GM12878 (cell line): ENCODE measurements at regions not wholly inside any gene's neighbourhood (a gene's known extent, or its start where the extent isn't known, plus 50 kb on each side); places are given as distances from the start of the nearest gene placed in this dataset.

Experiments used
- ATAC-seq: fragments of 200-7000 bp; cut with Tn5 transposase; 3 replicates; pipeline ENCODE4 v1.9.1; 2020; ENCODE audit warnings: mild to moderate bottlenecking, moderate library complexity
- BruUV-seq: library from RNA; stranded (reverse); fragments of 400-500 nt; replicated peaks from 2 replicates; lab custom pipeline; 2021; lab: Mats Ljungman, UMichigan
- CTCF ChIA-PET: fragments of 300-600 bp; sonication (Branson Sonifier 250); formaldehyde crosslinking; extraction: SDS; loops from one replicate; lab custom pipeline; 2021; ENCODE audit warnings: inconsistent platforms; lab: Yijun Ruan, JAX
- POLR2A ChIA-PET: fragments of 350-600 bp; formaldehyde crosslinking; extraction: SDS; loops from one replicate; lab custom pipeline; 2021; ENCODE audit warnings: inconsistent platforms; lab: Charles Lee
- RAD21 ChIA-PET: fragments of 300-600 bp; sonication (Branson Sonifier 250); formaldehyde crosslinking; loops from one replicate; lab custom pipeline; 2023; ENCODE audit warnings: antibody characterized with exemption; ENCODE audit not compliant: unreplicated experiment; lab: Charles Lee
- SMC1A ChIA-PET: fragments of 300-600 bp; sonication (Branson Sonifier 250); formaldehyde crosslinking; loops from one replicate; lab custom pipeline; 2023; ENCODE audit not compliant: unreplicated experiment, uncharacterized antibody; lab: Charles Lee
- DNase-seq: peaks from one replicate; pipeline ENCODE4 v3.0.0-alpha.2; 2011; ENCODE audit warnings: low read depth, low spot score
- FAIRE-seq: peaks from 3 replicates; lab custom pipeline; 2011; peaks lifted over from hg19 to GRCh38; lab: Jason Lieb, UNC
- H2AFZ ChIP-seq: 2 replicates; pipeline ENCODE4 v1.6.0; 2011; ENCODE audit warnings: low read depth, low read length, control low read depth; ENCODE audit not compliant: control insufficient read depth
- H3K27ac ChIP-seq: 2 replicates; pipeline ENCODE4 v1.5.1; 2011; ENCODE audit warnings: control low read depth; ENCODE audit not compliant: control insufficient read depth, insufficient read depth
- H3K27me3 ChIP-seq, 2 experiments: replicated peaks in 1 of 2; 2 replicates each; pipeline versions ENCODE4 v1.6.0 to v1.6.1; 2011; ENCODE audit warnings: low read length in 1 of 2; ENCODE audit not compliant: control insufficient read depth in 2 of 2, insufficient read depth in 2 of 2
- H3K36me3 ChIP-seq, 2 experiments: 2 replicates each; pipeline ENCODE4 v1.5.1; 2011; ENCODE audit warnings: low read length in 1 of 2; ENCODE audit not compliant: control insufficient read depth in 2 of 2, insufficient read depth in 2 of 2
- H3K4me1 ChIP-seq: 2 replicates; pipeline ENCODE4 v1.6.1; 2011; ENCODE audit warnings: mild to moderate bottlenecking, low read length, moderate library complexity, mixed read lengths; ENCODE audit not compliant: control insufficient read depth, insufficient read depth
- H3K4me2 ChIP-seq: 2 replicates; pipeline ENCODE4 v1.6.0; 2011; ENCODE audit warnings: control low read depth; ENCODE audit not compliant: control insufficient read depth, insufficient read depth
- H3K4me3 ChIP-seq: fragments of 200-600 bp; sonication (generic); 2 replicates; pipeline ENCODE4 v1.5.1; 2016
- H3K79me2 ChIP-seq: 2 replicates; pipeline ENCODE4 v1.6.0; 2011; ENCODE audit warnings: low read length; ENCODE audit not compliant: control insufficient read depth, insufficient read depth
- H3K9ac ChIP-seq: 2 replicates; pipeline ENCODE4 v1.8.0; 2011; ENCODE audit warnings: low read length, control low read depth, mixed read lengths; ENCODE audit not compliant: control insufficient read depth, insufficient read depth
- H3K9me3 ChIP-seq: replicated peaks from 3 replicates; pipeline ENCODE4 v1.5.1; 2011; ENCODE audit warnings: mild to moderate bottlenecking, low read length; ENCODE audit not compliant: control insufficient read depth, insufficient read depth
- H4K20me1 ChIP-seq: 2 replicates; pipeline ENCODE4 v1.6.0; 2011; ENCODE audit not compliant: control insufficient read depth, insufficient read depth
- CTCF ChIP-seq, 3 experiments: IDR thresholded peaks in 2 of 3; conservative IDR thresholded peaks in 1 of 3; 2 replicates each; pipeline ENCODE4 v1.5.1; 2011; ENCODE audit warnings: low read depth in 3 of 3, low read length in 3 of 3, mild to moderate bottlenecking in 3 of 3, control low read depth in 2 of 3, moderate library complexity in 2 of 3, inconsistent platforms in 1 of 3, mixed read lengths in 1 of 3; ENCODE audit not compliant: control insufficient read depth in 2 of 3, insufficient read depth in 1 of 3; ENCODE audit errors: extremely low read depth in 1 of 3
- EGR1 ChIP-seq, 2 experiments: IDR thresholded peaks; 1 replicate in 1 of 2; 2 replicates in 1 of 2; pipeline ENCODE4 v1.6.1; 2011 to 2012; ENCODE audit warnings: low read depth in 2 of 2, low read length in 2 of 2, borderline replicate concordance in 1 of 2, mild to moderate bottlenecking in 1 of 2, moderate library complexity in 1 of 2
- GATAD2B ChIP-seq: fragments of 450-650 bp; conservative IDR thresholded peaks from 2 replicates; pipeline ENCODE4 v1.6.1; 2017; ENCODE audit warnings: low read depth, mild to moderate bottlenecking, moderate library complexity
- RAD21 ChIP-seq: IDR thresholded peaks from 2 replicates; pipeline ENCODE4 v1.6.1; 2011; ENCODE audit warnings: mild to moderate bottlenecking, low read depth, low read length, moderate library complexity; ENCODE audit not compliant: insufficient read depth
- RAD51 ChIP-seq: fragments of 450-650 bp; IDR thresholded peaks from 2 replicates; pipeline ENCODE4 v1.6.1; 2016; ENCODE audit warnings: moderate library complexity, mild to moderate bottlenecking, inconsistent platforms
- RB1 ChIP-seq: fragments of 450-650 bp; formaldehyde crosslinking; IDR thresholded peaks from 2 replicates; pipeline ENCODE4 v1.6.1; 2017; ENCODE audit warnings: mild to moderate bottlenecking, borderline replicate concordance
- REST ChIP-seq: IDR thresholded peaks from 2 replicates; pipeline ENCODE4 v1.6.1; 2012; ENCODE audit warnings: mild to moderate bottlenecking, low read depth, low read length
- RUNX3 ChIP-seq: IDR thresholded peaks from 2 replicates; pipeline ENCODE4 v1.6.1; 2012; ENCODE audit warnings: low read length, inconsistent platforms
- SMC3 ChIP-seq: IDR thresholded peaks from 2 replicates; pipeline ENCODE4 v1.6.1; 2011; ENCODE audit warnings: low read length, improper control_type of control experiment, borderline replicate concordance
- TCF7 ChIP-seq: IDR thresholded peaks from 2 replicates; pipeline ENCODE4 v1.6.1; 2014; ENCODE audit warnings: antibody characterized with exemption, borderline replicate concordance
- WGBS: methylation state at CpG from one replicate; pipeline ENCODE4 v1.1.6; 2016; ENCODE audit warnings: low lambda C conversion rate; ENCODE audit not compliant: insufficient replicate concordance, insufficient coverage; ENCODE audit errors: missing lambda C conversion rate; 5-methylcytosine and 5-hydroxymethylcytosine counted together
- in situ Hi-C: fragments of 300-500 bp; cut with MboI; formaldehyde crosslinking; loops from 9 replicates; pipeline ENCODE4 v1.14.3; 2018; ENCODE audit warnings: mixed read lengths
- intact Hi-C: fragments of 100-400 bp; cut with micrococcal nuclease; formaldehyde crosslinking; loops from one replicate; pipeline ENCODE4 v1.14.2; 2022; ENCODE audit not compliant: unreplicated experiment
- TF ChIP-seq, protein P1 (sequence below): fragments of 450-650 bp; formaldehyde crosslinking; IDR thresholded peaks from 2 replicates; pipeline ENCODE4 v1.5.0; 2022; ENCODE audit warnings: mild to moderate bottlenecking, missing genetic modification characterization

GRCh38 chr5:57880216-57880615 is 397.6 kb upstream of the ACTBL2 start:
- ChIA-PET SMC1A (no interaction called here), CTCF (interaction anchor here (0.6 kb wide), 1 partner anchor 189 kb away, joined by 3 read pairs; no protein-coding TSS in a partner anchor), POLR2A (no interaction called here), RAD21 (no interaction called here)
- Histone ChIP-seq H3K9me3 (no peaks in the 10 kb centered on the region), H3K4me1 (no peaks in the 10 kb centered on the region), H3K79me2 (no peaks in the 10 kb centered on the region), H2AFZ (no peak overlapping the region), H3K27ac (no peak overlapping the region), H3K4me3 (no peak overlapping the region), H3K9ac (no peak overlapping the region), H3K4me2 (no peak overlapping the region), H3K27me3 (no peaks in the 10 kb centered on the region), H3K36me3 (no peaks in the 10 kb centered on the region), H4K20me1 (no peaks in the 10 kb centered on the region)
- no peak for TF ChIP-seq SMC3
- TF ChIP-seq, protein P1, sequence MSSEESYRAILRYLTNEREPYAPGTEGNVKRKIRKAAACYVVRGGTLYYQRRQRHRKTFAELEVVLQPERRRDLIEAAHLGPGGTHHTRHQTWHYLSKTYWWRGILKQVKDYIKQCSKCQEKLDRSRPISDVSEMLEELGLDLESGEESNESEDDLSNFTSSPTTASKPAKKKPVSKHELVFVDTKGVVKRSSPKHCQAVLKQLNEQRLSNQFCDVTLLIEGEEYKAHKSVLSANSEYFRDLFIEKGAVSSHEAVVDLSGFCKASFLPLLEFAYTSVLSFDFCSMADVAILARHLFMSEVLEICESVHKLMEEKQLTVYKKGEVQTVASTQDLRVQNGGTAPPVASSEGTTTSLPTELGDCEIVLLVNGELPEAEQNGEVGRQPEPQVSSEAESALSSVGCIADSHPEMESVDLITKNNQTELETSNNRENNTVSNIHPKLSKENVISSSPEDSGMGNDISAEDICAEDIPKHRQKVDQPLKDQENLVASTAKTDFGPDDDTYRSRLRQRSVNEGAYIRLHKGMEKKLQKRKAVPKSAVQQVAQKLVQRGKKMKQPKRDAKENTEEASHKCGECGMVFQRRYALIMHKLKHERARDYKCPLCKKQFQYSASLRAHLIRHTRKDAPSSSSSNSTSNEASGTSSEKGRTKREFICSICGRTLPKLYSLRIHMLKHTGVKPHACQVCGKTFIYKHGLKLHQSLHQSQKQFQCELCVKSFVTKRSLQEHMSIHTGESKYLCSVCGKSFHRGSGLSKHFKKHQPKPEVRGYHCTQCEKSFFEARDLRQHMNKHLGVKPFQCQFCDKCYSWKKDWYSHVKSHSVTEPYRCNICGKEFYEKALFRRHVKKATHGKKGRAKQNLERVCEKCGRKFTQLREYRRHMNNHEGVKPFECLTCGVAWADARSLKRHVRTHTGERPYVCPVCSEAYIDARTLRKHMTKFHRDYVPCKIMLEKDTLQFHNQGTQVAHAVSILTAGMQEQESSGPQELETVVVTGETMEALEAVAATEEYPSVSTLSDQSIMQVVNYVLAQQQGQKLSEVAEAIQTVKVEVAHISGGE (CRISPR knock-in tag), result no peak
- TF ChIP-seq CTCF (IDR thresholded peaks at IDR 0.05 in 2 of 3, conservative IDR thresholded peaks at IDR 0.05 in 1 of 3; ENCODE audit: control insufficient read depth in 2 of 3, extremely low read depth in 1 of 3, insufficient read depth in 1 of 3, low read depth in 3 of 3, low read length in 3 of 3), result no peak
- TF ChIP-seq RAD51, result no peak
- TF ChIP-seq RB1, result no peak
- no peak for TF ChIP-seq RUNX3
- TF ChIP-seq REST, result no peak
- TF ChIP-seq TCF7, result no peak
- TF ChIP-seq GATAD2B, result no peak
- TF ChIP-seq EGR1 (IDR thresholded peaks at IDR 0.05; ENCODE audit: borderline replicate concordance in 1 of 2, low read depth in 2 of 2, low read length in 2 of 2), result no peak
- TF ChIP-seq RAD21, result no peak
- no TSS peak for BruUV-seq
- no peak for DNase-seq
- in situ Hi-C loops, result no loop called here
- 0% methylated on average over 2 of the region's 2 CpGs for WGBS
- no peak for ATAC-seq
- FAIRE-seq, result no peak
- intact Hi-C loops, result no loop called here
